ENCODE measurements at regions not wholly inside any gene's neighbourhood (a gene's known extent, or its start where the extent isn't known, plus 50 kb on each side); places are given as distances from the start of the nearest gene placed in this dataset.

GRCh38 chr3:99084156-99084555, 182.7 kb upstream of the DCBLD2 start:
- DNase-seq: no peak

GRCh38 chr3:99071096-99071495, 169.6 kb upstream of the DCBLD2 start:
- no peak for DNase-seq

GRCh38 chr3:99069973-99070372, 168.5 kb upstream of the DCBLD2 start:
- no peak for DNase-seq

GRCh38 chr3:99066863-99067262, 165.4 kb upstream of the DCBLD2 start:
- no peak for DNase-seq

GRCh38 chr3:99049164-99049563, 147.7 kb upstream of the DCBLD2 start:
- DNase-seq: no peak

GRCh38 chr3:99041747-99042146, 140.3 kb upstream of the DCBLD2 start:
- no peak for DNase-seq

- DNase-seq: no peak
Observed at GRCh38 chr3:99031778-99032177, 130.3 kb upstream of the DCBLD2 start.

- no peak for DNase-seq
Observed at GRCh38 chr3:99023590-99024192, 122.2 kb upstream of the DCBLD2 start.

- DNase-seq: no peak
Observed at GRCh38 chr3:99021466-99021865, 120.0 kb upstream of the DCBLD2 start.

GRCh38 chr3:99016452-99016851, 115.0 kb upstream of the DCBLD2 start:
- no peak for DNase-seq

- no peak for DNase-seq
Observed at GRCh38 chr3:99013777-99014315, 112.4 kb upstream of the DCBLD2 start.

- DNase-seq: no peak
Observed at GRCh38 chr3:99013077-99013476, 111.6 kb upstream of the DCBLD2 start.

- no peak for DNase-seq
Observed at GRCh38 chr3:99012051-99012450, 110.6 kb upstream of the DCBLD2 start.

- DNase-seq: no peak
Observed at GRCh38 chr3:99009851-99010250, 108.4 kb upstream of the DCBLD2 start.

GRCh38 chr3:99006686-99007085, 105.2 kb upstream of the DCBLD2 start:
- no peak for DNase-seq

GRCh38 chr3:98999675-99000074, 98.2 kb upstream of the DCBLD2 start:
- no peak for DNase-seq

GRCh38 chr3:98994128-98994762, 92.8 kb upstream of the DCBLD2 start:
- DNase-seq: no peak

GRCh38 chr3:98991393-98991792, 89.9 kb upstream of the DCBLD2 start:
- no peak for DNase-seq

GRCh38 chr3:98990657-98991056, 89.2 kb upstream of the DCBLD2 start:
- no peak for DNase-seq

GRCh38 chr3:98986073-98986472, 84.6 kb upstream of the DCBLD2 start:
- no peak for DNase-seq

- DNase-seq: no peak
Observed at GRCh38 chr3:98985431-98985830, 83.9 kb upstream of the DCBLD2 start.

GRCh38 chr3:98984024-98984423, 82.5 kb upstream of the DCBLD2 start:
- DNase-seq: no peak

GRCh38 chr3:98982351-98982750, 80.9 kb upstream of the DCBLD2 start:
- no peak for DNase-seq

GRCh38 chr3:98980915-98981596, 79.6 kb upstream of the DCBLD2 start:
- no peak for DNase-seq
